ENCODE measurements at regions not wholly inside any gene's neighbourhood (a gene's known extent, or its start where the extent isn't known, plus 50 kb on each side); places are given as distances from the start of the nearest gene placed in this dataset.
"Not testable (repeated sequence)": the region's sequence is repeated elsewhere in the genome, so short reads cannot be mapped to it uniquely, and the experiment has no call there.

DNA sequence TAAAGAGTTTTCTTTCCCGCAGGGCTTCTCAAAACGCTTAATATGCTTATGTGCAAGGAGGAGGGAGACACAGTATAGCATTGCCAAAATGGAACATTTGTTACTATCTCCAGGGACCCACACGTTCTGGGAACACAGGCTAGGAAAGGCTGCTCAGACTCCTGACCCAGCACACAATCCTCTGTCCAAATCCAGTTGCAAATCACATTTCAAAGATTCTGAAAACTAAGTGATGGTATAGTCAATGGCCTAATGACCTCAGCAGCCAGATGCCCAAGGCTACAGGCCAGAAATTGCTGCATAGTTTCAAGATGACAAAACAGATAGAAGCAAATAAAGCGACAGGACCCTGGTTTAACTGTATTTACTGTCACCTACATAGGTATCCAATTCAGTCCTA is 97.0 kb upstream of the GRIP1 start:
- DNase-seq (ENCODE audit: low read depth), result no peak

DNA sequence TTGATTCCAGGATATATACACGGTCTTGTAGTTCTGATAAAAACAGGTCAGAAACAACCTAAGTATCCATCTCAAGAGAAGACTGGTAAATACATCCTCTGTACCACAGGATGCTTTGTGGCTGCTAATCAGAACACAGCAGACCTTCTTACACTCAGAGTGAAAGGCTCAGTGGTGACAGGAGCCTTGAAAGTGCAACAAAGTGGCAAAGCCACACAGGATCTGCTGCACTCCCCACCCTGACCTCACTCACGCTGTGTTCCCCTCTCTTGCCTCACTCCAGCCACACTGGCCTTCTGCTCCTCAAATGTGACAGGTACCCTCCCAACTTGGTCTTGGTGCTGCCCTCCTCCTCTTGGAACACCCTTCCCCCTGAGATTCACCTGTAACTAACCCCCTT is 98.1 kb upstream of the GRIP1 start:
- DNase-seq (ENCODE audit: low read depth), result no peak

DNA sequence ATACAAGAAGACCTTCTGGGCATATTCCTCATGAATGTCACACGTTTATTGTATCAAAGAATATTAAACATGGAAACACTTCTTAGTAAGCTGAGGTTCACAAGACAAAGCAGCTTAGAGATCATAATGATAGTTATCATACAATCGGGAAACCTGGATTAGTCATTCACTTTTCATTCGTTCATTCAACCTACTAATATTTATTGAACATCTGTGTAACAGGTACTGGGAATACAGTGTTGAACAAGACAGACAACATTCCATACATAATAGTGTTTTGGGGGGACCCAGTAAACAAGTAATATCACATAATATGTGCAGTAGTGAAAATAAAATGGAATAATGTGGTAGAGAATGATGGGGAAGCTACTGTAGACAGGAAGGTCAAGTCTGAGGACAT is 100.6 kb upstream of the GRIP1 start:
- DNase-seq (ENCODE audit: low read depth), result no peak

DNA sequence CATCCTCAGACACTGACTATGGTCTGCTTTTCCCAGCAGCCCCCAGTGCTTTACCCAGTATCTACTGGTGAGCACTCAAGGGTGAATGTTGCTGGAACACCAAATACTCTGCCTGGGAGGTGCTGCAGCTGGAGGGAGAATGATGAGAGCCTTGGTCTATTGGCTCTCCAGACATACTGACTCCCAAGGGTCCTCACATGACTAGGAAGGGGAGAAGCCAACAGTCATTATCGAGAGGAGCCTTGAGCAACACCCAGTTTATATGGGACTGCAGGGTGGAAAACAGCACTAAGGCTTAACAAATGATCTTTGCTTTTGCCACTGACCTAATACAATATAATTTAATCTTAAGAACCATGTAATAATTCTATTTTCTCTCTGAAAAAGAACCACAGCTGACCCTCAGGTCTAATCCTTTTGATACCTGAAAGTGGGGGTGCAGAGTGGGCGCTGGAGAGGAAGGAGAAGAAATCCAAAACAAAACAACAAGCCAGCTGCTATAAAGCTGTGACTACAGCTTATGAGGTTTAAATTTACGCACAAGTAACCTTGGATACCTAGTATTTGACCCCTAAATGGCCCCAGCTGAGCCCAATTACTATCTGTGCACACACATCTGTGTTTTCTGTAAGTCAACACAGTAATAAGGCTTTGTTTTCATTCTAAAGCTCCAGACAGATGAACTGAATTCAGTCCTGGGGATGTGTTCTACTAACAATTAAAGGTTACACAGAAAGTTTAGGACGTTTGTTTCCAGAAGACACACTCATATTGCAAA is 107.8 kb upstream of the GRIP1 start:
- DNase-seq (ENCODE audit: low read depth), result no peak

DNA sequence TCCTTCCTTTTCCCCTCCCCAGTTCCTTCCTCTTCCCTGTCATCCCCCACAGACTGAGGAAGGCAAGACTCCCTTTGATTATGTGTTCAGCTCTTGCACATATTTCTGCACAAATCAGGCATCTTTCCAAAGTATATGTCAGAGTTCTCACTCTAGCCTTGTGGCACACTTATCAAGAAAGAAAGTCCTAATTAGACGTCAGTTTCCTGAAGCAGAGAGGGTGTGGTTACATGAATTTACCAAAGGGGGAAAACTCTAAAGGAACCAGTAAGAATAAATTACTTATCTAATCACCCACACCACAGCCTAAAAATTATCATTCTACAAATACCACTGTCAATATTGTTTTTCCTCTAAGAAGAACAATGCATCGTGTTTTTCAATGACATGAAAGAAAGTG is 120.7 kb upstream of the GRIP1 start:
- DNase-seq (ENCODE audit: low read depth), result no peak

DNA sequence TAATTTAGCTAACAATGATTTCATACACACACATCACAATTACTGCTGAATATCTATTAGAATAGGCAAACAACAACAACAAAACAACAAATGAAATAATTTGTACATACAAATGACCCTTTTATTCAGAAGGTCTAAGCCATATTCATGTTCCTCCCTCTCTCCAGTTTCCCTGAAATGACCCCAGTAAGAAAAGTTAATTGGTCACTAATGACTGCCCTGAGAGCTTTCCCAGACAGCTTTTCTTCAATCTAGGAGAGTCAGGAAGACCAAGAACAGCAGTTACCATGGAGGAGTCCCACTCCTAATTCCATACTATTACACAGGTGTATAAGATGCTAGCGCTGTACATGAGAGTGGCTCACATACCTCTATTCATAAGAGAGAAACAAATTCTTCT is 121.2 kb upstream of the GRIP1 start:
- DNase-seq (ENCODE audit: low read depth), result no peak

DNA sequence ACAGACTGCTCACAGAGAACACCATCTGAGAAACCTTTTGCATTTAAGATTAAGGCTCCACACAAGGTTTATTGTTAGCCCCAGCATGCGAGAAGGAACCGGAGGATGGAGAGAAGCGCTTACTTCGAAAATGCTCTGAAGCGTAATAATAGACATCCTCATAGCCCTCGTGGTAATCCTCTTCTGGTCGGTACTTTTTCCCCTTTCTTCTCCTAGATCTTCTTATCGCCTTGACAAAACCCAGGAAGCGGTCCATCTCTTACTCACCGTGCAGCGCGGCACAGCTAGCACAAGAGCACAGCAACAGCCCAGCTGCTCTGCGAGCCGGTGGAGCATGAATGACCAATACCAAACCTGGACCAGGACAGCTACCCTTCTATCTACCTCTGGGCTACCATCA is 125.1 kb upstream of the GRIP1 start:
- no peak for DNase-seq (ENCODE audit: low read depth)

DNA sequence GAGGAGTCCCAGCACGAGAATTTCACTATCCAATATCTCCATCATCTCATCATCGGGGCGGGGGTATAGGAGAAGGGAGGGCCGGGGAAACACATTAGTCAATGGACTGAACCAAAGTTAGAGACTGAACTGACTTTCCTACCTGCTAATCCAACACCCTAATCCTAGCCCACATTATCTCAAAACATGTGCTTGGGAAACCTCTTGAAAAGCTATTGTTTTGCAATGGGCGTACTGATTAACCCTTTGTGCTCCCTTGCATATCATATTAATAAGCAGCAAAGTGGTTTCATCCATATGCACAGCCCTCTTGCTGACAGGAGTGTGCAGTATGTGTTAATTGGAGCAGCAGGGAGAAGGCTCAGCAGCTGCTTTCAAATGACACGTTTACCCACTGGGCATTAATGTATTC is 125.7 kb upstream of the GRIP1 start:
- DNase-seq (ENCODE audit: low read depth), result no peak

DNA sequence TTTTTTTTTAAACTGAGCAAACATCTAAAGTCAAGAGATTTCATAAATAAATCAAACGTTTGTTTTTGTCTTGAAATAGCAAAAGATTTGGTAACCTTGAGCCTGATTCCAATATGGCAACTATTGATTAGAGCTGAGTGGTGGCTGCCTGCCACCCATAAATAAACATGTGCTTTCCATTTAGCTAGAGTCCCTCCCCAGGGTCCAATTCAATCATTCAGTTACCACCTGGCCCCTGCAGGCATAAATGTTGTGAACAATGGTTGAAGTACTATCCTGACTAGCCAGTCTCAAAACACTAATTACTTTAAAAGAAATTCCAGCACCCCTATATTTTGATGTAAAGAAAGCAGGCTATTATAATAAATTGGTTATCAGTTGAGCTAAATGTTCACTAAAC is 129.7 kb upstream of the GRIP1 start:
- no peak for DNase-seq (ENCODE audit: low read depth)

DNA sequence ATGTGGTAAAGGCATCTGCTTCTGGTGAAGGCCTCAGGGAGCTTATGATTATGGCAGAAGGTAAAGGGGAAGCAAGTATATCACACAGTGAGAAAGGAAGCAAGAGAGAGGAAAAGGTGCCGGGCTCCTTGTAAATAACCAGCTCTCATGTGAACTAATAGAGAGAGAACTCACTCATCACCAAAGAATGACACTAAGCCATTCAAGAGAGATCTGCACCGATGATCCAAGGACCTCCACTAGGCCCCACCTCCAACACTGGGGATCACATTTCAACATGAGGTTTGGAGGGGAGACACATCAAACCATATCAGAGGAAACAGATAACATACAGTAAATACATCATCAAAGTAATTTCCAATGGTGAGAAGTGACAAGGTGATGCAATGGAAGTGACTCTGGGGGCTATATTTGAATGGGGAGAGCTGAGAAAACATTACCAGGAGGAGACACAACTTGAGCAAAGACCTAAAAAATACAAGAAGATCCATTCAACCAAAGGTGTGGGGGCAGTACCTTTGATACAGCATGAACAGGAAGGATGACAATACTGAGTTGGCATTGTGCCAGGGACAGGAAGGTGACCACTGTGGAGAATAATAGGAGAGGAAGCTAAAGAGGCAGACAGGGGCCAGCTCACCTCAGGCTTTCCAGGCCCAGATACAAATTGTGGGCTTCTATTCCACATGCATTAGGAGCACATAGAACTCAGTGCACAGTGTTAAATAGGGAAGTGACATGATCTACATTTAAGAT is 134.4 kb upstream of the GRIP1 start:
- no peak for DNase-seq (ENCODE audit: low read depth)

DNA sequence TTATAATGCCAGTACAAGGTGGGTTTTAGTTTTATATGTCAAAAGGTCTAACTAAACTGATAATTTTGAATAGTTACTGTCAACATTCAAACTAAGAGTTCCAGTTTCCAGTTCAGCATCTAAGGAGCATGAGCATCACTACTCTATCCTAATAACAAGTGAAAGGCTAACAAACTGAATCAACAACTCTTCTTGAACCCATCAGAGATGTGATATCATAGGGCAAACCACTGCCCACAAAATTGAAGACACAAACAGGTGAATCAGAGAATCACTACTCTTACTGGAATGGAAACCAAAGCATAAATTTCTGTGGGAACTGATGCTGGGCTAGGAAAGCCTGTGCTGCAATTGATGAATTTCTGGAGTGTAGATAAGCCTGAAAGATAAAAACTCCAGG is 140.7 kb upstream of the GRIP1 start:
- no peak for DNase-seq (ENCODE audit: low read depth)

DNA sequence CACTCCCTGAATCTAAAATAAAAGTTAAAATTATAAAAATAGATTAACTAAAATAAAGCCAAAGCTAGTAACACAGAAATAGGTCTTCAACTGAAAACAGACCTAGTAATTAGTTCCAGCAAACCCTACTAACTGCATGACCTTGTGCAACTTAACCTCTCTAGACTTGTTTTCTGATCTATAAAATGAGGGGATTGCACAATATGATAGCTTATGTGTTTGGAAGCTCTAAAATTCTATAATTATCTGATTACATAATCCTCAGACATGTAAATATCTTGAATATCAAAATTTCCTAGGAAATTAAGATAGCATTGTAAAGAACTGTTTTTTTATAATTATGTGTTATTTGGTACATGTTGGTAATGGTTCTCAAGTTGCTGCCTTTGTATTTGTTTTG is 144.1 kb upstream of the GRIP1 start:
- no peak for DNase-seq (ENCODE audit: low read depth)

DNA sequence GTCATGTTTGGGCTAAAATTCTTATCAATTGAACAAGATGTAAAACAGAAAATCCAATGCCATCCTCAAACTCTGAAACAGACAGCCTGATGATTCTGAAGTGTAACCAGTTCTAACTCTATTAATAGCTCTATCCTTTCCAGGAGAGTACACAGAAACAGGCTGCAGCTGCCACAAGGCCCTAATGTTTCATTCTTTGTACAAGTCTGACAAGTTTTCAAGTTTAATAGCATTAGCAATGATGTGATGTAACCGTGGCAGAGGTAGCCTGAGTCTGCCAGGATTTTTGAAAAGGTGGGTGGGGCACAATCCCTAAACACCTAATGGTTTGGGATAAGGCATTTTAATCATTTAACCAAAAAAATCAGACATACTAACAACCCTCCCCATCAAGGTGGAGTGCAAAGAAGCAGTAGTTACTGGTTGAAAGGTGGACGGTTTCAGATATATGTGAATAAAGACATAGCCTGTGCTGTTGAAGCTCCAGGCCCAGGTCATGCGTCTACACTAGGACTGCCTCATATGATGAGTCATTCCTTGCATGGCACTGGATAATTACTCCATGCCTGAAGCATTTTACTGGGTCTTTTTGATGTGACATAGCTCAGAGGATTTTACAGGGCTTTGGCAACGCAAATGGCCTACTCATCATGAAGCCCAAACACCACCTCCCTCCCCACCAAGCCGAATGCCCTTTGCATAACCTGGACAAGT is 145.1 kb upstream of the GRIP1 start:
- no peak for DNase-seq (ENCODE audit: low read depth)

DNA sequence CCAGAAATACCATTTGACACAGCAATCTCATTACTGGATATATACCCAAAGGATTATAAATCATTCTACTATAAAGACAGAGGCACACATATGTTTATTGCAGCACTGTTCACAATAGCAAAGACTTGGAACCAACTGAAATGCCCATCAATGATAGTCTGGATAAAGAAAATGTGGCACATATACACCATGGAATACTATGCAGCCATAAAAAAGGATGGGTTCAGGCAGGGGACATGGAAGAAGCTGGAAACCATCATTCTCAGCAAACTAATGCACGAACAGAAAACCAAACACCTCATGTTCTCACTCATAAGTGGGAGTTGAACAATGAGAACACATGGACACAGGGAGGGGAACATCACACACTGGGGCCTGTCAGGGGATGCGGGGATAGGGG is 147.0 kb upstream of the GRIP1 start:
- not testable (repeated sequence) for DNase-seq (ENCODE audit: low read depth)

DNA sequence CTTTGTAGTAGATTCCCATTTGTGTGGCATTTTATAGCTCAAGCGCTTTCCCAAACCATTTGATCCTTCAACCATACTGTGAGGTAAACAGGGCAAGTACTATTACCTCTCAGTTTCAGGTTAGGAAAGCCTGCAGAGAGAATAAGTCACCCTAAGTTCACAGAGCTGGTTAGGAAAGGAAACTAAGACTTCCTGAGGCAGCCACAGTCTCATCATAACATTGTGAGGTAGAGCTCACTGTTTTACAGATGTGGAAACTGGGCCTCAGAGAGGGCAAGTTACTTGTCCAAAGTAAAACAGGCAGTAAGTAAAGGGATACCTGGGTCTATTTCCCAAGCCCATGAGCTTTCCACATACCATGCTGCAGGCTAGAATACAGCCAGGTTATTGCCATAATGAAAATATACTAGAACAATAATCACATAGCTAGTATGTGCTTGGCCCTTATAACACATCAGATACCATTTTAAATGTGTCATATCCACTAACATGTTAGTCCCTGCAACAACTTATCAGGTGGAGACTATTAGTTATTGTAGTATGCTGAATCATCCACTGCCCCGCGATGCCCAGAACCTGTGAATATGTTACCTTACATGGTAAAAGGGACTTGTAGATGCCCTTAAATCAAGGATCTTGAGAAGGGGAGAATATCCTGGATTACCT is 150.9 kb upstream of the GRIP1 start:
- DNase-seq (ENCODE audit: low read depth), result no peak

DNA sequence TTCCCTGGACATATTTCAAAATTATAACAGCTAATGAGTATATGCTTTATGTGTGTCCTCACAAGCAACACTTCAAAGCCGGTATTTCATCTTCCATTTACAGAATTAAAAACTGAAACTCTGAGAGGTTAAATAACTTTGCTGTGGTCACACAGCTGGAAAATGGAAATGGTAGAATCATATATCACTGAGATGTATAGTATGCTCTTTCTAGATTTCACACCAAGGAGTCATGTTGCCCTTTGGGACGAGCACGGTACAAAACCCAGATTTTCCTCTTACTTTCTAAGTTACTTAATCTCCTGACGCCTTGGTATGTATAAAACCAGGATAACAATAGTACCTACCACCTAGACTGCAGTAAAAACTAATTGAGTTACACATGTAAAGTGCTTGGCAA is 152.6 kb upstream of the GRIP1 start:
- no peak for DNase-seq (ENCODE audit: low read depth)

DNA sequence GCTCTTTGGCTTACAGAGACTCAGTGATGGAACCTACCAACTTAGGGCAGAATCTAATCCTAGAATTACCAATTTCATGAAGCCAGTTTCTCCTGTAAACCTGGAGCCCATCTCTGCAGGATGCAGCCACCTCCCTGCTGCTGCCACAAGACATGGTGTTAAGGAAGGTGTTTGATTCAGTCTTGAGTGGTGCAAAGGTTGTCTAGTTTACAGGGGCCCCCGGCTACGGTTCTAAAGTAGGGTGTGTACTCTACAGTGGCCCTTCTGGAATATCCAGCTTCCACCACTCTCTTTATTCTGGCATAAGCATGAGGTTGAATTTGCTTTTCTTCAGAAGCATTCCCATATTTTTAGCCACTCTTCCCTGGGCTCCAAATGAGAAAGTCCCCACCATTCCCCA is 154.1 kb upstream of the GRIP1 start:
- no peak for DNase-seq (ENCODE audit: low read depth)

DNA sequence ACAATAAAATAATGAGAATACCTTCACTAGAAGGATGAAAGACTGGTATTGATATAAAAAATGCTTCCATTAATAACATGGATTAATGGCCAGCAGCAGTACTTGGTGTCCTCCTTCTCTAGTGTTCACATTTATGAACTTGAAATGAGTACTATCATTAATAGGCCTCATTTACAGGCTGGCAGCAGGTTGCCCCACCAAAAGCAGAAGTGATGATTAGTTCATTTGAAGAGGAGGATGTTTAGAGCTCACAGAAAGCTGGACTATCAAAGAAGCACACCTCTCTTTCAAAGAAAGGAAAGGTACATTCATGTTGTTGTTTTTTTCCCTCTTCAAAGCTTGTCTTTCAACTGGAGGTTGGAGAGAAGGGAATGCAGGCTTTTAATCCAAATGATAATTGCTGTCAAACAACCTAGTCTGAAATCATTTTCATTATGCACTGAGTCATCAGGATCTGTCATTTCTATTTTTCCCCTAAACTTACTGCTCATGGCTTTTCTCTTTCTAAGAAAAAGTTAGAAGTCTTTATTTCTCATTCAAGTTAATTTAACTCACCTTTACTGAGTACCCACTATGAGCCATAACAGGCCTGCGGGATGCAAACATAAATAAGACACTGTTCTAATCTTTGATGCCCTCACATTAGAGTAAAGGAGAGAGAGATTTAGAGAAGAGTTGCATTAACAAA is 157.9 kb upstream of the GRIP1 start:
- DNase-seq (ENCODE audit: low read depth), result no peak

DNA sequence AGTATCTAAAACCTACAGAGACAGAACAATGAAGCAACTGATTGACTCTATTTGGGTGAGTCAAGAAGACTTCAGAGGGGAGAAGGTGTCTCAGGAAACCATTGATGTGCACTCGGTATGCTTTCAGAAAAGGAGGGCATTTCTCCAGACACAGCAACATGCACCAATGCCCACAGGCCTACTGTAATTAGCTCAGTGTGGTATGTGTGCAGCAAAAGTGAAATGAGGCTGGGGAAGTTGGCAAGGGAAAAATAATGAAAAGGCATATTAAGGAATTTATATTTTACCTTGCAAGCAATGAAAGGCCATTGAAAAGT is 158.4 kb upstream of the GRIP1 start:
- DNase-seq (ENCODE audit: low read depth), result no peak

DNA sequence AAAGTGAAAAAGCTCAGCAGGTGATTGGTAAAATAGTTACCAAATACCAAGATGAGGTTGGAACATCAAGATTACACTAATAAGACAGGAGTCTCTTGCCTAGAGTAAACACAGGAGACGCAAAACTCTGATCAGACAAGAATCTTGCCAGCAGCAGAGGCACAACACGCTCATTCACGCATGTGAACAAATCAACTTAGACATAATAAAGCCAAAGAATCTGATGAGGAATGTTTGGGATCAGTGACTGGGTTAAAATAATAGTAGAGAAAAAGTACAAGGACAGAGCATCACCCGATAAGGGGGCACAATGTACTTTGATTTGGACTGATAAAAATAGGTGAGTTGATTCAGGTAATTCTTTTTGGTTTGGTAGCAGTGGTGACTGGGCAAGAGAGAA is 159.5 kb upstream of the GRIP1 start:
- no peak for DNase-seq (ENCODE audit: low read depth)

DNA sequence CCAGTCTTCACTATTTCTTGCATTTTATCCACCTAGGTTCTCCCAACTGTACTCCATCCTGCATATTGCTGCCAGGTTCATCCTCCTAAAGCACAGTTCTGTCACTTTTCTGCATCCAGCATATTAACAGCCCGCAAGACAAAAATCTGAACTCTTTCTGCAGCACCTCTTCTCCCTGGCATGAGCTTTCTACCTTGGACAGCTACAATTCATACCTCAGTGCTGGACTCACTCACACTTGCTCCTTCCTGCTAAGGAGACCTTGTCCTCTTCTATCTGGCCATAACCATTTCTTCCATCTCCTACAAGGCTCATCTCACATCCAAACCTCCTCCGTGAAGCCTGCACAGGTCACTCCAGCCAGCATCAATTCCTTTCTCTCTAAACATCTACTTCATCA is 170.1 kb upstream of the GRIP1 start:
- DNase-seq (ENCODE audit: low read depth), result no peak

DNA sequence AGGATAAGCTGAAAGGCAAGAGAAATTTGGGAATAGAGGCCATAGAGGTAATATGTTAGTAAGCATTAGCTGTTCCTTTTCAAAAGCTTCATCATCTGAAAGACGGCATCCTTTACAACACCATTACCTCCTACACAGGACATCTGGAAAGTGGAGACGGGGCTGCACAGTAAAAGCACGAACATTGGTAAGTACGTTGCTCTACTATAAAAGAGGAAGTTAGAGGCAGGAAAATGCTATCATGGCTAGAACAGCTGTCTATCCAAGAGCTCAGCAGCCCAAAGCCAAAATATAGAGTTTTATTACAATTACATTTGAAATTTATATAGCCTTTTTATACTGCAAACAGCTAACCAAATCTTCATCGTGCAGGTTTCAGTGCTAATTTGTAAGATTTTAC is 172.3 kb upstream of the GRIP1 start:
- DNase-seq (ENCODE audit: low read depth), result no peak
